Transverse colon (tissue), 4 donors: ENCODE measurements at regions not wholly inside any gene's neighbourhood (a gene's known extent, or its start where the extent isn't known, plus 50 kb on each side); places are given as distances from the start of the nearest gene placed in this dataset.

ENCODE experiments used
- EP300 ChIP-seq: sonication (generic); formaldehyde crosslinking; IDR thresholded peaks from one replicate; pipeline ENCODE4 v1.6.1; 2017; ENCODE audit warnings: antibody characterized with exemption, low read depth
- POLR2A ChIP-seq: fragments of 450-650 bp; IDR thresholded peaks from one replicate; pipeline ENCODE4 v1.6.1; 2016; ENCODE audit warnings: antibody characterized with exemption, mild to moderate bottlenecking, moderate library complexity
- POLR2AphosphoS5 ChIP-seq, 3 donors: sonication (generic); formaldehyde crosslinking; IDR thresholded peaks; one replicate each; pipeline ENCODE4 v1.6.1; 2016; ENCODE audit warnings: antibody characterized with exemption in 3 of 3
- TF ChIP-seq, protein P1 (sequence below), 5 experiments: fragments of 200-600 bp in 3 of 5; fragments of 450-650 bp in 2 of 5; sonication (generic) in 3 of 5; IDR thresholded peaks; 1 replicate in 2 of 5; 2 replicates in 3 of 5; pipeline ENCODE4 v1.5.1; 2016 to 2017; ENCODE audit warnings: antibody characterized with exemption in 5 of 5, inconsistent platforms in 3 of 5, mild to moderate bottlenecking in 2 of 5, moderate library complexity in 1 of 5

- TF ChIP-seq POLR2AphosphoS5 (IDR thresholded peaks at IDR 0.05), result no peak
- TF ChIP-seq, protein P1, sequence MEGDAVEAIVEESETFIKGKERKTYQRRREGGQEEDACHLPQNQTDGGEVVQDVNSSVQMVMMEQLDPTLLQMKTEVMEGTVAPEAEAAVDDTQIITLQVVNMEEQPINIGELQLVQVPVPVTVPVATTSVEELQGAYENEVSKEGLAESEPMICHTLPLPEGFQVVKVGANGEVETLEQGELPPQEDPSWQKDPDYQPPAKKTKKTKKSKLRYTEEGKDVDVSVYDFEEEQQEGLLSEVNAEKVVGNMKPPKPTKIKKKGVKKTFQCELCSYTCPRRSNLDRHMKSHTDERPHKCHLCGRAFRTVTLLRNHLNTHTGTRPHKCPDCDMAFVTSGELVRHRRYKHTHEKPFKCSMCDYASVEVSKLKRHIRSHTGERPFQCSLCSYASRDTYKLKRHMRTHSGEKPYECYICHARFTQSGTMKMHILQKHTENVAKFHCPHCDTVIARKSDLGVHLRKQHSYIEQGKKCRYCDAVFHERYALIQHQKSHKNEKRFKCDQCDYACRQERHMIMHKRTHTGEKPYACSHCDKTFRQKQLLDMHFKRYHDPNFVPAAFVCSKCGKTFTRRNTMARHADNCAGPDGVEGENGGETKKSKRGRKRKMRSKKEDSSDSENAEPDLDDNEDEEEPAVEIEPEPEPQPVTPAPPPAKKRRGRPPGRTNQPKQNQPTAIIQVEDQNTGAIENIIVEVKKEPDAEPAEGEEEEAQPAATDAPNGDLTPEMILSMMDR (IDR thresholded peaks at IDR 0.05), result no peak
- TF ChIP-seq POLR2A, result no peak
- TF ChIP-seq EP300, result no peak
Observed at GRCh38 chr4:125693228-125693627, 378.5 kb downstream of the FAT4 start.
